ENCODE measurements at regions not wholly inside any gene's neighbourhood (a gene's known extent, or its start where the extent isn't known, plus 50 kb on each side); places are given as distances from the start of the nearest gene placed in this dataset.

DNA sequence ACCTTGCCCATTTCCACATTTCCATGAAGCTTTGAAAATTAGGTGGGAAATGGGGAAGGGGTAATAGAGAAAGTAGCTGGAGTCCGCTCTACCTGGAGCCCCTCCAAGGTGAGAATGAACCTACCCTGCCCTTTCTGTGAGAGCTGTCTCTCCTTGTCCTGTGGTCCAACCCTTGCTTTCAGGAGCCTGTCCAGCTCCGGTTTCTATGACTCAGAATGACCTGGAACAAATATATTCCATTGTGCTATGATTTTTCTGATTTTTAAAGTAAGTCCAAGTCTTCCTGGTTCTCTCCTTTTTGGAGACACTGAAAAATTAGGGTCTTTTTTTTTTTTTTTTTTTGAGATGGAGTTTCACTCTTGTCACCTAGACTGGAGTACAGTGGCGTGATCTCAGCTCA is 89.1 kb upstream of the VASH1 start:
- TF ChIP-seq, protein P1, sequence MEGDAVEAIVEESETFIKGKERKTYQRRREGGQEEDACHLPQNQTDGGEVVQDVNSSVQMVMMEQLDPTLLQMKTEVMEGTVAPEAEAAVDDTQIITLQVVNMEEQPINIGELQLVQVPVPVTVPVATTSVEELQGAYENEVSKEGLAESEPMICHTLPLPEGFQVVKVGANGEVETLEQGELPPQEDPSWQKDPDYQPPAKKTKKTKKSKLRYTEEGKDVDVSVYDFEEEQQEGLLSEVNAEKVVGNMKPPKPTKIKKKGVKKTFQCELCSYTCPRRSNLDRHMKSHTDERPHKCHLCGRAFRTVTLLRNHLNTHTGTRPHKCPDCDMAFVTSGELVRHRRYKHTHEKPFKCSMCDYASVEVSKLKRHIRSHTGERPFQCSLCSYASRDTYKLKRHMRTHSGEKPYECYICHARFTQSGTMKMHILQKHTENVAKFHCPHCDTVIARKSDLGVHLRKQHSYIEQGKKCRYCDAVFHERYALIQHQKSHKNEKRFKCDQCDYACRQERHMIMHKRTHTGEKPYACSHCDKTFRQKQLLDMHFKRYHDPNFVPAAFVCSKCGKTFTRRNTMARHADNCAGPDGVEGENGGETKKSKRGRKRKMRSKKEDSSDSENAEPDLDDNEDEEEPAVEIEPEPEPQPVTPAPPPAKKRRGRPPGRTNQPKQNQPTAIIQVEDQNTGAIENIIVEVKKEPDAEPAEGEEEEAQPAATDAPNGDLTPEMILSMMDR (IDR thresholded peaks at IDR 0.05; ENCODE audit: extremely low read depth, missing control alignments), result no peak
- DNase-seq (ENCODE audit: low spot score), result no peak

DNA sequence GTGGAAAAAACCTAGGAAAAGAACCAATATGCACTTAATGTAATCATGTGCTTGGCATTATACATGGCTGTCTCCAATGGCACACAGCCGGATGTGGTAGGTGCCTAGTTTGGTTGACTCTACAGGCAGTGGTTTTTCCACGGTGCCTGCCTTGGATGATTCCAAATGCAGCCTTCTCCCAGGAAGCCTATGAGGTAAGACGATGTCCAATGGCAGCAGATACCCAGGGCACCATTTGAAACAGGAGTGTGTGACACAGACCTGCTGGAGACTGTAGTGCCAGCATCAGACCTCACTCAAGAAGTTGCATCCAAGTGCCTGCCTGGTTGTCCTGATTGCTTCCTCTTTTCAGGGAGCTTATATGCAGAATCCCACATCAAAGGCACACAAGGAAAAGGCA is 88.0 kb upstream of the VASH1 start:
- TF ChIP-seq, protein P1 (IDR thresholded peaks at IDR 0.05; ENCODE audit: extremely low read depth, missing control alignments), result no peak
- DNase-seq (ENCODE audit: low spot score), result no peak

DNA sequence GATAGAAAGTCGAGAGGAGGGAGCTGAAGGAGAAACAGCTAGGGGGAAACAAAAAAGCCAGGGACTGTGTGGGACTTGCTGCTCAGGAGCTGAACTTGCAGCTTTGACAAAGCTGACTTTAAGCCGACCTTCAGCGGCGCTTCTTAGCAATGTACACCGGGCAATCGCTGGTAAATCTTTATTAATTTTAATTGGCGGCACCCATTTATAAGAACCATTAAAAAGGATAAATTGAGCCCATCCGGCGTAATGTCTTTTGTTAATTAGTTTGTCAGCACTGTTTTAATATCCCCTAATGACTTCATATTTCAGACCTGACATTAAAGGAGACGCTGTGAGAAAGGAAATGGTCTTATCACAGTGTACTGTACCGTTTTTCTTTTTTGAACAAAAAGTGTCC is 86.2 kb upstream of the VASH1 start:
- no peak for DNase-seq (ENCODE audit: low spot score)
- TF ChIP-seq, protein P1 (IDR thresholded peaks at IDR 0.05; ENCODE audit: extremely low read depth, missing control alignments), result no peak

GRCh38 chr14:76676539-76676938 is 84.7 kb upstream of the VASH1 start:
- DNase-seq (ENCODE audit: low spot score), result no peak
- TF ChIP-seq, protein P1 (IDR thresholded peaks at IDR 0.05; ENCODE audit: extremely low read depth, missing control alignments), result no peak

DNA sequence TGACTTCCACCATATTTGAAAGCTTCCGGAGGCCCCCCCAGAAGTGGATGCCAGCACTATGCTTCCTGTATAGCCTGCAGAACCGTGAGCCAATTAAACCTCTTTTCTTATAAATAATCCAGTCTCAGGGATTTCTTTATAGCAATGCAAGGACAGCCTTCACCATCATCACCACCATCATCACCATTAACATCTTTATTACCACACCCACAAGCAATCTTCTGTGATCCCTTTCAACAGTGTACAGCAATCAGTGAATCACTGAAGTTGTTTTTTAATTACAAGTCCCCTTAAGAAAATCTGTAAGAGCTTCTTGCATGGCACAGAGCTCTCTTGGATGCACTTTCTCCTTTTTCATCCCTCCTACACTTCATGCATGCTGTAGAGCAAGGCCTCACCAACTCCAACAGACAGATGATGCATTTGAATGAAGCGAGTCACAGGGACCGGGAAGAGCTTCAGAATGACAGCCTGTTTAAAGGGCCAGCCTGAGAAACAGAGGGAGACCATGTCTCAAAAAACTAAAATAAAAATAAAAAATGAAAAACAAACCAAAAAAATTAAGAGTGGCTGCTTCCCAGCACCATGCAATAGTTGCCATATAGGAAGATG is 83.6 kb upstream of the VASH1 start:
- DNase-seq (ENCODE audit: low spot score), result no peak

GRCh38 chr14:76678244-76678800 is 82.9 kb upstream of the VASH1 start:
- TF ChIP-seq, protein P1 (IDR thresholded peaks at IDR 0.05; ENCODE audit: extremely low read depth, missing control alignments), result no peak
- DNase-seq (ENCODE audit: low spot score), result no peak

More for the DNA sequence above, 83.6 kb upstream of the VASH1 start:
- TF ChIP-seq, protein P1 (IDR thresholded peaks at IDR 0.05; ENCODE audit: extremely low read depth, missing control alignments), result no peak

- TF ChIP-seq, protein P1 (IDR thresholded peaks at IDR 0.05; ENCODE audit: extremely low read depth, missing control alignments), result no peak
- DNase-seq (ENCODE audit: low spot score), result no peak
Observed at GRCh38 chr14:76682367-76682766, 78.9 kb upstream of the VASH1 start.

Data from GM20000 (cell line).